ENCODE measurements at regions not wholly inside any gene's neighbourhood (a gene's known extent, or its start where the extent isn't known, plus 50 kb on each side); places are given as distances from the start of the nearest gene placed in this dataset.

GRCh38 chr2:12453731-12454130 is 263.0 kb upstream of the TRIB2 start:
- Histone ChIP-seq H3K27me3 (ENCODE audit: insufficient read depth, low read length) (no peaks in the 10 kb centered on the region), H3K4me2 (ENCODE audit: insufficient read depth, low read length) (no peak overlapping the region), H3K4me3 (ENCODE audit: insufficient read depth, low read length) (no peak overlapping the region), H3K9me3 (ENCODE audit: low read depth, low read length) (no peaks in the 10 kb centered on the region), H3K4me1 (ENCODE audit: insufficient read depth, low read length) (peaks cover 23% of the 10 kb centered on the region), H4K20me1 (ENCODE audit: insufficient read depth, low read length) (no peaks in the 10 kb centered on the region), H3K27ac (ENCODE audit: low read depth, low read length) (no peak overlapping the region), H2AFZ (ENCODE audit: low read length) (no peak overlapping the region), H3K36me3 (ENCODE audit: insufficient read depth, low read length) (no peaks in the 10 kb centered on the region), H3K79me2 (ENCODE audit: insufficient read depth, low read length) (no peaks in the 10 kb centered on the region)
- no peak for TF ChIP-seq CTCF (IDR thresholded peaks at IDR 0.05; ENCODE audit: extremely low read depth, low read depth, low read length)
- DNase-seq (ENCODE audit: insufficient read length, low spot score, missing footprints): no peak

- no peak overlapping the region for H3K4me2 ChIP-seq (ENCODE audit: insufficient read depth, low read length)
Measured at GRCh38 chr2:12455661-12456060, 261.1 kb upstream of the TRIB2 start.

GRCh38 chr2:12456293-12457106 is 260.2 kb upstream of the TRIB2 start:
- Histone ChIP-seq H3K9me3 (ENCODE audit: low read depth, low read length) (no peaks in the 10 kb centered on the region), H3K27ac (ENCODE audit: low read depth, low read length) (peak overlapping the region; percentile 67), H3K4me1 (ENCODE audit: insufficient read depth, low read length) (peaks cover 17% of the 10 kb centered on the region), H3K79me2 (ENCODE audit: insufficient read depth, low read length) (no peaks in the 10 kb centered on the region), H3K4me2 (ENCODE audit: insufficient read depth, low read length) (peak overlapping the region; percentile 73), H2AFZ (ENCODE audit: low read length) (no peak overlapping the region), H3K27me3 (ENCODE audit: insufficient read depth, low read length) (no peaks in the 10 kb centered on the region), H3K4me3 (ENCODE audit: insufficient read depth, low read length) (peak overlapping the region; percentile 38), H4K20me1 (ENCODE audit: insufficient read depth, low read length) (no peaks in the 10 kb centered on the region), H3K36me3 (ENCODE audit: insufficient read depth, low read length) (no peaks in the 10 kb centered on the region)
- no peak for TF ChIP-seq CTCF (IDR thresholded peaks at IDR 0.05; ENCODE audit: extremely low read depth, low read depth, low read length)
- DNase-seq (ENCODE audit: insufficient read length, low spot score, missing footprints): peak; percentile 93

More at GRCh38 chr2:12455661-12456060, 261.1 kb upstream of the TRIB2 start:
- no peaks in the 10 kb centered on the region for H3K27me3 ChIP-seq (ENCODE audit: insufficient read depth, low read length)
- no peaks in the 10 kb centered on the region for H3K36me3 ChIP-seq (ENCODE audit: insufficient read depth, low read length)
- H3K4me3 ChIP-seq (ENCODE audit: insufficient read depth, low read length): no peak overlapping the region
- H2AFZ ChIP-seq (ENCODE audit: low read length): no peak overlapping the region
- TF ChIP-seq CTCF (IDR thresholded peaks at IDR 0.05; ENCODE audit: extremely low read depth, low read depth, low read length): no peak
- peaks cover 17% of the 10 kb centered on the region for H3K4me1 ChIP-seq (ENCODE audit: insufficient read depth, low read length)
- no peaks in the 10 kb centered on the region for H3K79me2 ChIP-seq (ENCODE audit: insufficient read depth, low read length)
- no peaks in the 10 kb centered on the region for H3K9me3 ChIP-seq (ENCODE audit: low read depth, low read length)
- no peaks in the 10 kb centered on the region for H4K20me1 ChIP-seq (ENCODE audit: insufficient read depth, low read length)
- no peak for DNase-seq (ENCODE audit: insufficient read length, low spot score, missing footprints)
- no peak overlapping the region for H3K27ac ChIP-seq (ENCODE audit: low read depth, low read length)

- DNase-seq (ENCODE audit: insufficient read length, low spot score, missing footprints): peak; percentile 72
- no peaks in the 10 kb centered on the region for H3K79me2 ChIP-seq (ENCODE audit: insufficient read depth, low read length)
- no peak for TF ChIP-seq CTCF (IDR thresholded peaks at IDR 0.05; ENCODE audit: extremely low read depth, low read depth, low read length)
Measured at GRCh38 chr2:12457831-12458230, 258.9 kb upstream of the TRIB2 start.

More at GRCh38 chr2:12457831-12458230, 258.9 kb upstream of the TRIB2 start:
- H3K27ac ChIP-seq (ENCODE audit: low read depth, low read length): no peak overlapping the region
- no peak overlapping the region for H3K4me3 ChIP-seq (ENCODE audit: insufficient read depth, low read length)
- no peaks in the 10 kb centered on the region for H3K27me3 ChIP-seq (ENCODE audit: insufficient read depth, low read length)
- H3K4me1 ChIP-seq (ENCODE audit: insufficient read depth, low read length): peaks cover 17% of the 10 kb centered on the region
- H4K20me1 ChIP-seq (ENCODE audit: insufficient read depth, low read length): no peaks in the 10 kb centered on the region
- H3K4me2 ChIP-seq (ENCODE audit: insufficient read depth, low read length): peak overlapping the region; percentile 2
- H3K9me3 ChIP-seq (ENCODE audit: low read depth, low read length): no peaks in the 10 kb centered on the region
- no peaks in the 10 kb centered on the region for H3K36me3 ChIP-seq (ENCODE audit: insufficient read depth, low read length)
- no peak overlapping the region for H2AFZ ChIP-seq (ENCODE audit: low read length)
